Stimulated activated CD8-positive, alpha-beta memory T cell treated with anti-CD3 and anti-CD28 coated beads, Interleukin-2, amount 100 ng/mL, for 48 hours (primary cell): ENCODE measurements at regions not wholly inside any gene's neighbourhood (a gene's known extent, or its start where the extent isn't known, plus 50 kb on each side); places are given as distances from the start of the nearest gene placed in this dataset.

Source experiments
- DNase-seq, 2 donors: peaks; one replicate each; pipeline ENCODE4 v3.0.0-alpha.2; 2020; ENCODE audit warnings: low read depth in 2 of 2

- DNase-seq: no peak
Observed at GRCh38 chr13:64446372-64446771, 2783.8 kb downstream of the PCDH9 start.

- no peak for DNase-seq
Observed at GRCh38 chr13:64441740-64442139, 2788.4 kb downstream of the PCDH9 start.

GRCh38 chr13:64438084-64438483 is 2792.1 kb downstream of the PCDH9 start:
- DNase-seq: no peak

- no peak for DNase-seq
Observed at GRCh38 chr13:64429691-64430090, 2800.4 kb downstream of the PCDH9 start.

- no peak for DNase-seq
Observed at GRCh38 chr13:64428196-64428595, 2801.9 kb downstream of the PCDH9 start.

GRCh38 chr13:64423467-64423866 is 2806.7 kb downstream of the PCDH9 start:
- no peak for DNase-seq

- no peak for DNase-seq
Observed at GRCh38 chr13:64420181-64420580, 2810.0 kb downstream of the PCDH9 start.

- DNase-seq: no peak
Observed at GRCh38 chr13:64417581-64417980, 2812.6 kb downstream of the PCDH9 start.

GRCh38 chr13:64414381-64414780 is 2815.8 kb downstream of the PCDH9 start:
- DNase-seq: no peak

- DNase-seq: no peak
Observed at GRCh38 chr13:64413529-64413928, 2816.6 kb downstream of the PCDH9 start.

- DNase-seq: no peak
Observed at GRCh38 chr13:64410276-64411053, 2819.7 kb downstream of the PCDH9 start.

- no peak for DNase-seq
Observed at GRCh38 chr13:64397701-64398100, 2832.4 kb downstream of the PCDH9 start.

- no peak for DNase-seq
Observed at GRCh38 chr13:64377606-64378005, 2852.5 kb downstream of the PCDH9 start.

GRCh38 chr13:64371461-64371860 is 2858.7 kb downstream of the PCDH9 start:
- DNase-seq: no peak

GRCh38 chr13:64371045-64371444 is 2859.1 kb downstream of the PCDH9 start:
- DNase-seq: no peak

- DNase-seq: no peak
Observed at GRCh38 chr13:64369121-64369520, 2861.0 kb downstream of the PCDH9 start.

- DNase-seq: no peak
Observed at GRCh38 chr13:64362564-64362963, 2867.6 kb downstream of the PCDH9 start.

- no peak for DNase-seq
Observed at GRCh38 chr13:64347664-64348063, 2882.5 kb downstream of the PCDH9 start.

GRCh38 chr13:64339373-64340063 is 2890.6 kb downstream of the PCDH9 start:
- DNase-seq: no peak

- no peak for DNase-seq
Observed at GRCh38 chr13:64338671-64339070, 2891.5 kb downstream of the PCDH9 start.

- DNase-seq: no peak
Observed at GRCh38 chr13:64333888-64334287, 2896.2 kb downstream of the PCDH9 start.

GRCh38 chr13:64332048-64332447 is 2898.1 kb downstream of the PCDH9 start:
- DNase-seq: no peak

GRCh38 chr13:64327505-64328194 is 2902.5 kb downstream of the PCDH9 start:
- no peak for DNase-seq
